OCI-M1 (cell line): ENCODE measurements at regions not wholly inside any gene's neighbourhood (a gene's known extent, or its start where the extent isn't known, plus 50 kb on each side); places are given as distances from the start of the nearest gene placed in this dataset.
A peak's percentile ranks its signal among the peaks of the same experiment; 100 is the strongest.

Experiments
- DNase-seq: peaks from one replicate; lab custom pipeline; 2025; lab: John Stamatoyannopoulos, UW

DNA sequence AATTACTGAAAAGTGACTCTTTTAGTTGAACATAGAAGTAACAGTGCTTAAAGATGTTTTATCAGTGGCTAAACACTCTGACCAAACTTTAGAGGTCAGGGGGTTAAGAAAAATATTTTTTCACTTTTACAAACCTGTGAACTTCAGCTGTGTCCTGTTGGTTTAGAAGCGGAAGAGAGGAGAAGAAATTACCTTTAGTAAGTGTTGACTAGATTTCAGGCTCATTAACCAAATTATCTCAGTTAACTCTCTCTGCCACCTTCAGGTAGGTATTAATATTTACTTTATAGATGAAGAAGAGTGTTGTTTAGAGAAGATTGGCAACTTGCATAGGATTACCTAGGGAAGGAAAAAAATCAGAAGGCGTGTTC, 151.9 kb upstream of the CMC1 start:
- no peak for DNase-seq

DNA sequence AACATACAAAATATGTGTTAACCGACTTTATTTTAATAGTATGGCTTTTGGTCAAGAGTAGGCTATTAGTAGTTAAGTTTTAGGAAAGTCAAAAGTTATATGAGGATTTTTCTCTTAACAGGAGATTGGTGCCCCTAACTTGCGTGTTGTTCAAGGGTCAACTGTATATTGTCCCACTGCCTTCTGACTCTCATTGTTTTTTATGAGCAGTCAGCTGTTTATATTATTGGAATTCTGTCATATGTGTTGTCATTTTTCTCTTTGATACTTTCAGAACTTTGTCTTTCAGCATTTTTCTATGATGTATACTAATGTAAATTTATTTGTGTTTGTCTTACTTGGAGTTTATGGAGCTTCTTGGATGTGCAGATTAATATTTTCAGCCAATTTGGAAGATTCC, 142.1 kb upstream of the CMC1 start:
- no peak for DNase-seq

DNA sequence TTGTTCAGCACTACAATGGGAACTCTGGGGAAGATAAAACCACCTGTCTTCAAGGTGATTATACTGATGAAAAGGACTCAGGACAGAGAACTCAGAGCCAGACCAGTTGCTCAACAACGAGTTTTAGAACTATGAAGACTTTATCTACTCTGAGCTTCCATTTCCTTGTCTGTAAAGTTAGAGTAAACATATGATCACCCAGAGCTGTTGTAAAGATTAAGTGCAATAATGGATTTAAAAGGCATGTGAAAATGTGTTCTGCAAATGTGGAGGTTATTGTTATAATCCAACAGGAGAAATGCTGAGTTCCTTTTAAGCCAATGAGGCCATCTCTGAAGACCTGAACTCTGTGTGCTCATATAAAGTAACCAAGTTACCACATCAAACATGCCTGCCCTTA, 139.7 kb upstream of the CMC1 start:
- DNase-seq = no peak

GRCh38 chr3:28103861-28104260, 137.6 kb upstream of the CMC1 start:
- no peak for DNase-seq

DNA sequence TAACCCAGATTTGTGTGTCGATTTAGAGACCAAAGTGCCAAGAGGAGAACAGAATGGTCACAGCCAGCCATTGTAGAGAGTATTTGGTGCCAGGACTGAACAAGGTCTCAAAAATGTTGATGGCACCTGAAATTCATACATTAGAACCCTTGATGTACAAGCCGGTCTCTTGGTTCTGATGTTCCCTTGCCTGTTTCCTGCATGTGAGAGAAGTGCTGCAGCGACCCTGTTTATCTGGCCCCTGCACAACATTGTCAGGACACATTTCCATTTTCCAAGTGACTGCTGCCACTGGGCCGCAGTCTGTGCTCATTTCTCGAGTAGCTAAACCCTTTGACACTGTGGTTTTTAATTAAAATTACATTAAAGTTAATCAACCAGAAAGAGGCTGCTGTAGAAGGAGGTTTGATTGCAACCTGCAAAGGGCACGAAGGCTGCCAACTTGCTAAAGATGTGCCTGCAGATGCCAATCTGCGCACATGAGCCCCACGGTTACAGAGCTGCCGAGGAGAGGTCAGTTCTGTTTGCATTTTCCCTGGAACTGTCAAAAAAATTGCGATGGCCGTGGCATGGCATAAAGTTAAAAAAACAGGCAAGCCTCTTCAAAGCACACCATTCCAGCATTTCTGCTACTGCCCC, 136.4 kb upstream of the CMC1 start:
- DNase-seq = no peak

DNA sequence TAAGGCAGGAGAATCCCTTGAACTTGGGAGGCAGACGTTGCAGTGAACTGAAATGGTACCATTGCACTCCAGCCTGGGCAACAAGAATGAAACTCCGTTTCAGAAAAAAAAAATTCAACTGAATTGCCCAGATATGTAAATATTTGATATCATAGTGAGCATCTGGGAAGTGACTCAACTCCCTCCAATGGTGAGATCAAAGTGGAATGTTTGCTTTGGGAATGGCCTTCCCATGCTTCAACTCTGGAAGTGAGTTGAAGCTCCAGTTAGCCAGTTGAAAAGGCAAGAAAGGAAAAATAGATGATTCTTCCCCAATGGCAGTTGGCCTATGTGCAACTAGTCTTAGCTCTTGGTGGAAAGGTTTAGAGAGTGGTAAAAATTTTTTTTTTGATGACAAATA, 131.6 kb upstream of the CMC1 start:
- no peak for DNase-seq

GRCh38 chr3:28110869-28111268, 130.6 kb upstream of the CMC1 start:
- DNase-seq = no peak

GRCh38 chr3:28114893-28115292, 126.5 kb upstream of the CMC1 start:
- DNase-seq = no peak

DNA sequence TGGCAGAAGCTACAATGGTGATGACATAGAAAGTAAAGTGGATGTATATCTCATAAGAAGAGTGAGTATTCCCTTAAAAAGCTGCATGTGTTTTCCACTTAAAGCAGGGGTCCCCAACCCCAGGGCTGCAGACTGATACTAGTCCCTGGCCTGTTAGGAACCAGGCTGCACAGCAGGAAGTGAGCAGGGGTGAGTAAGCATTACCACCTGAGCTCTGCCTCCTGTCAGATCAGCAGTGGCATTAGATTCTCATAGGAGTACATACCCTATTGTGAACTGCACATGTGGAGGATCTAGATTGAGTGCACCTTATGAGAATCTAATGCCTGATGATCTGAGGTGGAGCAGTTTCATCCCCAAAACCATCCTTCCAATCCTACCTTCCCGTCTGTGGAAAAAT, 126.1 kb upstream of the CMC1 start:
- DNase-seq = no peak

DNA sequence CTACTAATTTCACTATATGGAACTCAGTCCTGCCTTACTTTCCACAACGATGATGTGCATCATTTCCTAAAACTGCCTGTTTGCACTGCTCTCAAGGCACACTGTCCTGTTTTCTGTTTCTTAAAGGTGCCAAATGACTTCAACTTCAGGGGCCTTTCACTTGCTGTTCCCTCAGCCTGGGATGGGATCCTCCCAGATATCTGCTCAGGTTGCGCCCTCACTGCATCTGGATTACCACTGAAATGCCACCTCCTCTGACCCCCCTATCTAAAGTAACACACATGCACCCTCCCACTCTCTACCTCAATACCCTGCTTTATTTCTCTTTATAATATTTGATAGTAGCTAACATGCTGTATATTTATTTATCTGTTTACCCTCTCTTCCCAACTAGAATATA, 123.8 kb upstream of the CMC1 start:
- no peak for DNase-seq

GRCh38 chr3:28118087-28118486, 123.3 kb upstream of the CMC1 start:
- DNase-seq = no peak

DNA sequence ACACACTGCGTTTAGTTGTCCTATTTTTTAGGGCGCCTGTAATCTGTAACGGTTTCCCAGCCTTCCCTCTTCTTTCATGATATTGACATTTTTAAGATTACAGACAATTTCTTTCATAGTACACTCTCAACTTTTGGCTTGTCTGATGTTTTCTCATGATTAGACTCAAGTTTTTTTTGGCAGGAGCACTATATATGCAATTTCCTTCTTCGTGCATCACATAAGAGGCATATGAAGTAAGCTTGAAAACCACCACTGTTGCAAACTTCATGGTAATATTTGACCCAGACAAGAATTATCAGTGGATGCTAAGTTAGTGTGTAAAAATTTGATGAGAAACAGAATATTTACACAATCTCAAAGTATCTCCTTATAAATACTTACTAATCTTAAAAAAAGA, 119.2 kb upstream of the CMC1 start:
- no peak for DNase-seq

DNA sequence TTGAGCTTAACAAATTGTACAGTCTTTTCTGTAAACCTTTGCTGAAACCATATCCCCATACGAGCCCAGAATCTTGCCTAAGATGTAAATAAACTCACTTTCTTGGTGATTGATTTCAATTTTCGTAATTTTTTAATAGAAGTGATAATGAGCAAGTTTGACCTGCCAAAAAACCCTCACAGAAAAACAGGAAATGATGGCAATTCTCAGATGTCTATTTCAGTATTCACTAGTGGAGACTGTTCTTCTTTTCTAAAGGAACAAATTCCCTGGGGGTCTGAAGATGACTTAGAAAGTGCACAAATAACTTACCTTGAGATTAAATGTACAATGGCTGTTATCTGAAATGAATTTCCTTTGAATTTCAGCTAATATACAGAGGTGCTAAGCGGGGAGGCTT, 116.5 kb upstream of the CMC1 start:
- no peak for DNase-seq

GRCh38 chr3:28125342-28125741, 116.1 kb upstream of the CMC1 start:
- DNase-seq = no peak

- no peak for DNase-seq
These were observed 110.6 kb upstream of the CMC1 start for GRCh38 chr3:28130836-28131235.

DNA sequence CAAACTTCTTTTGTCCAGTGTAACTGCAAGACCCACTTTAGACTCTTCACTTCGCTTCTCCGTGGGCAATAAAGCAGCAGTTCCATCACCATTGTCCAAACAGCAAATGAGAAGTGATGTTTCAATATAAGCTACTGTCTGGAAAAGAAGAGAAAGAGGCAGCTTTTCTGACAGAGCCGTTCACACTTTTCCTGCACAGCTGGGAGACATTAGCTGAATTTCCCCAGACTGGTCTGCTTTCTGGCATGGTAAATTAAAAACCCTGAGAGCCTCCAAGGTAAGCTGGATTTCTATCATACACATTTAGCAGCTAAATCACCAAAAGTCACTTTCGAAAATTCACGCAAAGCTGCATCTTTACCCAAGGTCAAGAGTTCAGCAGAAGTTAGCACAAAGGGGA, 108.5 kb upstream of the CMC1 start:
- DNase-seq = no peak

DNA sequence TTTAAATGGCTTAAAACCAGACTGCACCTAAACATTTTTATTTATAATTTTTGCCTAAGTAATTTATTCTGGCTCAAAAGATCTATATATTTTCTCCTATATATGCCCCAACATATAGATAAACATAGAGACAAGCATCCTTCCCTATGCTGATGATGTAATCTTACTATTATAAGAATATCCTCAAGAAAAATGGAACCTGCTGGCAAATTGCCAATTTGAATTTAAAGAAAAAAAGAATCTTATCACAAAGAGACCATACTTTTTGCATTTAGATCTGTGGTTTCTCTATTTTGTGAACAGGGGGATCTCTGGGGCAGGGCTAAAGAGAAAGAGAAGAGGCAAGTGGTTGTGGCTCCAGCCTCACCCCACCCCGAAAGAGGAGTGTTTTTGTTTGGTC, 107.2 kb upstream of the CMC1 start:
- peak; percentile 50 for DNase-seq

DNA sequence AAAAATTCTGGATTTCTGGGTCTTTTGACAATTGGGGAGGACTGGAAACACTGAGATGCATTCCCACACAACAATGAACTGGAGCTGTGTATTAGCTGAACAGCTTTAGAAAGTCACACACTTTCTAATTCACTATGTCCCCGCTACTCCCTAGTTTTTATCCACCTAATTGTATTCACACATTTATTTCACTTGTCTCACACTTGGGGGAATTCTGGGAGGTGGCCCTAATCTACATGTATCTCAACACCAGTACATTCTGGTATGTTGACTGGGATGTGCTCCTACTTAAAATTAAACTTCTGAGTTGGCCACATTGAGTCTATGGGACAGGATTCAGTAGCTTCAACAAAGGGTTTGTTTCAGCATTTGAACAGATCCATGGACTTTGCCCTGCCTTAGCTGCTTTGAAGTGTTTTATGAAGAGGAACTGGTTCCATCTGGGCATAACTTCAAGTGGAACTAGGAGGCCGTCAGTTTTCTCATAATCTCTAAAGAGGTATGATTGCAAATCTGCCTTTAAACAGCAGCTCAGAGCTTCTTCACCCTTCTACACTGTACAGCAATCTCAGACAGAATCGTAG, 106.5 kb upstream of the CMC1 start:
- DNase-seq = no peak

DNA sequence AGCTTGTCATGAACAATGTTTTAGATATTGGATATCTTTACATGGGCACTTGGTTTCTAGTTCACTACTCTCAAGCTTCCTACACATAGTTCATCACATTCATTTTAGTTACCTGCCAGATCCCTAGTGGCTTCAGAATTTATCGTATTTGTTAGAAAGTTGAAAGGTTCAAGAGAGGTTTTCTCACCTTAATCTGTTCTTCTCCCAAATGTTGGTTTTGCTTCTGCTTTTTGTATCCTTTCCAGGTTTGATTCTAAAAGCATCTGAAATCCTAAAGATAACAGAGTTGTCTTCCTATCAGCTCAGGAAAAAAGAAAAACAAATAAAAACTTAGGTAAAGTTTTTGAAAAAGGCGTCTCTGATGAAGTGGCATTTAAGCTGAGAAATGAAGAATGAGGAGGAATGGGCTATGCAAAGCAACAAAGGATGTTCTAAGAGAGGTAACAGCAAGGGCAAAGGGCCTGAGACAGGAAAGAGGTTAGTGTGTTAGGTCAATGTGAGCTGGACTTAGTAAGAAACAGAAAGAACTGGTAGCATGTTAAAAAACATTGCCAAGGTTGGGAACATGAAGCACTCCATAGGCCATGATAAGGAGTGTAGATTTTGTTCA, 104.7 kb upstream of the CMC1 start:
- DNase-seq = no peak

DNA sequence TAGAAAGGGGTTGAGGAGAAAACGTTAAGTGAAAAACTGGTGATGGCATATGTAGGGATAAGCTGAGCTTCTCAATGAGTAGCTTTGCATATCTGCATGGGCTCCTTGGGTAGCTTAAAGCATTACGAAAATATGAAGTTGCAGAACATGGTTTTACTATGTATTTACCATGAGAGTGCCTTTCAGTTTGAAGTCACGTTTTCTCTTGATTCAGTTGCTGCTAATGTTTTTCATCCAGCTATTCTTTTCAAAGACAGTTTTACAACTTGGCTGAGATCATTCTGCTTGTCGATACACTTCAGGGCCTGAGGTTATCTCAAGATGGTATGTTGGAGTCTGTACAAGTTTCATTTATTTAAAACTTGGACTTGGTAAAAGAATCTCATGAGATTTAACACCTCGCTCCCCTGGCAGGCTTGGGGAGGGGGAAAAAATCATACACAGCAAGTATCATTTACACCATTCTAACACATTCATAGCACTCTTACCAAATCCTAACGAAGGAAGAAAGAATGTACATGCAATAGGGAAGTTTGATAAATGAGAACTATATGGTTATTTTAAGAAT, 103.3 kb upstream of the CMC1 start:
- no peak for DNase-seq

DNA sequence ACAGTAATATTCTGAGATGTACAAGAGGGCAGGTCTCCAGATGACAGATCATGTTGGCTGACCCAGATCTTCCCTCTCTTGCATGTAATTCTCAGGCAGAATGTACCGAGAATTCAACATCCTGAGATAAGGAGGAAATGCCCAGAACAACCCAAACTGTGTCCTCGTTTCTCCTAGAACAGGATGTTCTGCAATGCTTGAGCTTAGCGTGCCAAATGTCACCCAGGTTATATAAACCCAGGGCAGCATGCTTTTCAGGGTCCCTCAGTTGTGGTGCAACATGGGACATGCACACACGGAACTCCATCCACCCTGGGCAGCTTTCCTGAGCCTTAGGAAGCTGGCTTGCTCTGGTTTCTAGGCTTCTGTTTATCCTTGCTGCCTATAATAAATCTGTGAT, 102.1 kb upstream of the CMC1 start:
- DNase-seq = no peak

DNA sequence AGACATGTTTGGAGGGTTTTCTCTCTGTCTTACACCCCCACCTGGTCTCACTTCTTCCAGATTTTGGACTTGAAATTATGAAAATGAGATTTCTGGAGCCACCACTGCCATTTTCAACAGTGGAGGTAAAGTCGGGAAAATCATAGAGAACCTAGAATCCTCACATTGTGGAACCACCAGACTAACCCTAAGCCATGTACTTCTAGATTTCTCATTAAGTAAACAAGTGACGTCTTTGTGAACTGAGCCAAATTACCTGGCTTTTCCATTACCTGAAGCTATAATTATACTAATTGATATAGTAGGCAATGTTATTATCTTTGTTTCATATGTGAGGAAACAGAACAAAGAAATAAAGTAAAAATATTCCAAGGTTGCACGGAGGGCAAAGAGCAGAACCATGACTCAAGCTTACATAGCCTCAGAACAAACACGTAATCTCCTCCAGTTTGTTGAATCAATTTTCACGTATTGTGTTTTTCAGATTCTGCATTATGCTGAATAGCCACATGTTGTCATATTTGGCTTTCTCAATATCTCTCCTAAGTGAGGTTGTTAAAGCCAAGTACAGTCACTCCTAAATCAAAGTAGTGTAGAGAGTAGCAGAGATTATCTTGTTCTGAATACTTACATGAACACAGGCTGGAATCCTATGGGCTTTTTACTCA, 101.3 kb upstream of the CMC1 start:
- DNase-seq = no peak

DNA sequence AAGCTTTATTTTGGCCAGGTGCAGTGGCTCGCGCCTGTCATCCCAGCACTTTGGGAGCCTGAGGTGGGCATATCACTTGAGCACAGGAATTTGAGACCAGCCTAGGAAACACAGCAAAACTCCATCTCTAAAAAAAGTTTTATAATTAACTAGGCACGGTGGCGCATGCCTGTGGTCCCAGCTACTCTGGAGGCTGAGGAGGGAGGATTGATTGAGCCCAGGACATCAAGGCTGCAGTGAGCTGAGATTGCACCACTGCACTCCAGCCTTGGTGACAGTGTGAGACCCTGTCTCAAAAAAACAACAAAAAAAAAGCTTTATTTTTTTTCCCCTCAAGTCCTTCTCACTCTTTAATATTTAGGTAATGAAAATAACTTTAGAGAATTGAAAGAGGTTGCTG, 100.8 kb upstream of the CMC1 start:
- no peak for DNase-seq
